ENCODE measurements at regions not wholly inside any gene's neighbourhood (a gene's known extent, or its start where the extent isn't known, plus 50 kb on each side); places are given as distances from the start of the nearest gene placed in this dataset.
A peak's percentile ranks its signal among the peaks of the same experiment; 100 is the strongest.

GRCh38 chr4:186814535-186815070 lies 90.9 kb upstream of the FAT1 start:
- FAIRE-seq (no peak), DNase-seq (no peak)
- intact Hi-C loops (cut with DNase I) = no loop called here
- Histone ChIP-seq H3K9me3 (ENCODE audit: control insufficient read depth in 2 of 3, insufficient read depth in 1 of 3, low read length in 3 of 3) (no peaks in the 10 kb centered on the region), H3K4me1 (ENCODE audit: control insufficient read depth in 2 of 3, insufficient read depth in 2 of 3, low read depth in 1 of 3, low read length in 3 of 3) (peaks cover 0 to 4% (median 3%) of the 10 kb centered on the region in 3 donors), H3K36me3 (ENCODE audit: control insufficient read depth in 2 of 3, insufficient read depth in 3 of 3, low read length in 3 of 3) (no peaks in the 10 kb centered on the region), H3K27me3 (ENCODE audit: control insufficient read depth, insufficient read depth, low read length) (no peaks in the 10 kb centered on the region), H3K27ac (ENCODE audit: low read depth in 2 of 2, low read length in 2 of 2) (no peak overlapping the region), H3K9ac (ENCODE audit: low read length in 3 of 3) (no peak overlapping the region), H3K4me3 (ENCODE audit: low read length in 3 of 3) (no peak overlapping the region)
- TF ChIP-seq, protein P1, sequence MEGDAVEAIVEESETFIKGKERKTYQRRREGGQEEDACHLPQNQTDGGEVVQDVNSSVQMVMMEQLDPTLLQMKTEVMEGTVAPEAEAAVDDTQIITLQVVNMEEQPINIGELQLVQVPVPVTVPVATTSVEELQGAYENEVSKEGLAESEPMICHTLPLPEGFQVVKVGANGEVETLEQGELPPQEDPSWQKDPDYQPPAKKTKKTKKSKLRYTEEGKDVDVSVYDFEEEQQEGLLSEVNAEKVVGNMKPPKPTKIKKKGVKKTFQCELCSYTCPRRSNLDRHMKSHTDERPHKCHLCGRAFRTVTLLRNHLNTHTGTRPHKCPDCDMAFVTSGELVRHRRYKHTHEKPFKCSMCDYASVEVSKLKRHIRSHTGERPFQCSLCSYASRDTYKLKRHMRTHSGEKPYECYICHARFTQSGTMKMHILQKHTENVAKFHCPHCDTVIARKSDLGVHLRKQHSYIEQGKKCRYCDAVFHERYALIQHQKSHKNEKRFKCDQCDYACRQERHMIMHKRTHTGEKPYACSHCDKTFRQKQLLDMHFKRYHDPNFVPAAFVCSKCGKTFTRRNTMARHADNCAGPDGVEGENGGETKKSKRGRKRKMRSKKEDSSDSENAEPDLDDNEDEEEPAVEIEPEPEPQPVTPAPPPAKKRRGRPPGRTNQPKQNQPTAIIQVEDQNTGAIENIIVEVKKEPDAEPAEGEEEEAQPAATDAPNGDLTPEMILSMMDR (IDR thresholded peaks at IDR 0.05; ENCODE audit: borderline replicate concordance, extremely low read depth, insufficient read depth) = no peak

- TF ChIP-seq, protein P1 (IDR thresholded peaks at IDR 0.05; ENCODE audit: borderline replicate concordance, extremely low read depth, insufficient read depth) = no peak
- Histone ChIP-seq H3K9me3 (ENCODE audit: control insufficient read depth in 2 of 3, insufficient read depth in 1 of 3, low read length in 3 of 3) (no peaks in the 10 kb centered on the region), H3K9ac (ENCODE audit: low read length in 3 of 3) (no peak overlapping the region), H3K4me3 (ENCODE audit: low read length in 3 of 3) (no peak overlapping the region), H3K27ac (ENCODE audit: low read depth in 2 of 2, low read length in 2 of 2) (no peak overlapping the region), H3K4me1 (ENCODE audit: control insufficient read depth in 2 of 3, insufficient read depth in 2 of 3, low read depth in 1 of 3, low read length in 3 of 3) (no peaks in the 10 kb centered on the region), H3K27me3 (ENCODE audit: control insufficient read depth, insufficient read depth, low read length) (no peaks in the 10 kb centered on the region), H3K36me3 (ENCODE audit: control insufficient read depth in 2 of 3, insufficient read depth in 3 of 3, low read length in 3 of 3) (no peaks in the 10 kb centered on the region)
- no peak for FAIRE-seq
- intact Hi-C loops (cut with DNase I) = no loop called here
- no peak for DNase-seq
Measured at GRCh38 chr4:186819342-186820086, 95.9 kb upstream of the FAT1 start.

DNA sequence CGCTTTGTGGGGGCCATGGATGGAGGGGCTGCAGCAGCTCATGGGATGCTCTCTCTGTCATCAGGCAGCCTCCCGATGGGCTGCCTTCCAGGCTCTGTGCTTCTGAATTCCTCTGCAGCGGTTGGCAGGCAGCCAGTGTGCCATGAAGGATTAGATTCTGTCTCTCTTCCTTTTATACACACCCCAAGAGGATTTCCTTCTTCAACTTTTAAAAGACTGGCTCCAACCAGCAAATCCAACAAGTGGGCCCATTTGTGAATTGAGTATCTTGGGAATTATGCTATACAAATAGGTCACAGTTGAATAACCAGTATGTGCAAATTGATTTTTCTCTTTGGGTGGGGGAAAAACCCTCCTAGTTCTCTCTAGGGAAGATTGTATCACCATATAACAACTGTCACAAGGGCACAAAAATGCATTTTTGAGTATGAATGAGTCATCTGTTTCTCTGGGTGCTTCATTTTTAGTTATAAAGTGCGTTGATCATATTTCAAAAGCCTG lies 96.8 kb upstream of the FAT1 start:
- TF ChIP-seq, protein P1 (IDR thresholded peaks at IDR 0.05; ENCODE audit: borderline replicate concordance, extremely low read depth, insufficient read depth) = no peak
- Histone ChIP-seq H3K9me3 (ENCODE audit: control insufficient read depth in 2 of 3, insufficient read depth in 1 of 3, low read length in 3 of 3) (no peaks in the 10 kb centered on the region), H3K36me3 (ENCODE audit: control insufficient read depth in 2 of 3, insufficient read depth in 3 of 3, low read length in 3 of 3) (no peaks in the 10 kb centered on the region), H3K4me1 (ENCODE audit: control insufficient read depth in 2 of 3, insufficient read depth in 2 of 3, low read depth in 1 of 3, low read length in 3 of 3) (no peaks in the 10 kb centered on the region), H3K4me3 (ENCODE audit: low read length in 3 of 3) (no peak overlapping the region), H3K27me3 (ENCODE audit: control insufficient read depth, insufficient read depth, low read length) (no peaks in the 10 kb centered on the region), H3K9ac (ENCODE audit: low read length in 3 of 3) (no peak overlapping the region), H3K27ac (ENCODE audit: low read depth in 2 of 2, low read length in 2 of 2) (no peak overlapping the region)
- DNase-seq (peak in 4 of 5 donors; percentile 36 to 72 (median 67)), FAIRE-seq (no peak)
- intact Hi-C loops (cut with DNase I) = no loop called here

Data from kidney (tissue), 13 donors.